GM12878 (cell line): ENCODE measurements at regions not wholly inside any gene's neighbourhood (a gene's known extent, or its start where the extent isn't known, plus 50 kb on each side); places are given as distances from the start of the nearest gene placed in this dataset.

Experiments
- ATAC-seq: fragments of 200-7000 bp; cut with Tn5 transposase; 3 replicates; pipeline ENCODE4 v1.9.1; 2020; ENCODE audit warnings: mild to moderate bottlenecking, moderate library complexity
- BruUV-seq: library from RNA; stranded (reverse); fragments of 400-500 nt; replicated peaks from 2 replicates; lab custom pipeline; 2021; lab: Mats Ljungman, UMichigan
- CTCF ChIA-PET: fragments of 300-600 bp; sonication (Branson Sonifier 250); formaldehyde crosslinking; extraction: SDS; loops from one replicate; lab custom pipeline; 2021; ENCODE audit warnings: inconsistent platforms; lab: Yijun Ruan, JAX
- POLR2A ChIA-PET: fragments of 350-600 bp; formaldehyde crosslinking; extraction: SDS; loops from one replicate; lab custom pipeline; 2021; ENCODE audit warnings: inconsistent platforms; lab: Charles Lee
- RAD21 ChIA-PET: fragments of 300-600 bp; sonication (Branson Sonifier 250); formaldehyde crosslinking; loops from one replicate; lab custom pipeline; 2023; ENCODE audit warnings: antibody characterized with exemption; ENCODE audit not compliant: unreplicated experiment; lab: Charles Lee
- SMC1A ChIA-PET: fragments of 300-600 bp; sonication (Branson Sonifier 250); formaldehyde crosslinking; loops from one replicate; lab custom pipeline; 2023; ENCODE audit not compliant: unreplicated experiment, uncharacterized antibody; lab: Charles Lee
- DNase-seq: peaks from one replicate; pipeline ENCODE4 v3.0.0-alpha.2; 2011; ENCODE audit warnings: low read depth, low spot score
- FAIRE-seq: peaks from 3 replicates; lab custom pipeline; 2011; peaks lifted over from hg19 to GRCh38; lab: Jason Lieb, UNC
- H2AFZ ChIP-seq: 2 replicates; pipeline ENCODE4 v1.6.0; 2011; ENCODE audit warnings: low read depth, low read length, control low read depth; ENCODE audit not compliant: control insufficient read depth
- H3K27ac ChIP-seq: 2 replicates; pipeline ENCODE4 v1.5.1; 2011; ENCODE audit warnings: control low read depth; ENCODE audit not compliant: control insufficient read depth, insufficient read depth
- H3K27me3 ChIP-seq, 2 experiments: replicated peaks in 1 of 2; 2 replicates each; pipeline versions ENCODE4 v1.6.0 to v1.6.1; 2011; ENCODE audit warnings: low read length in 1 of 2; ENCODE audit not compliant: control insufficient read depth in 2 of 2, insufficient read depth in 2 of 2
- H3K36me3 ChIP-seq, 2 experiments: 2 replicates each; pipeline ENCODE4 v1.5.1; 2011; ENCODE audit warnings: low read length in 1 of 2; ENCODE audit not compliant: control insufficient read depth in 2 of 2, insufficient read depth in 2 of 2
- H3K4me1 ChIP-seq: 2 replicates; pipeline ENCODE4 v1.6.1; 2011; ENCODE audit warnings: mild to moderate bottlenecking, low read length, moderate library complexity, mixed read lengths; ENCODE audit not compliant: control insufficient read depth, insufficient read depth
- H3K4me2 ChIP-seq: 2 replicates; pipeline ENCODE4 v1.6.0; 2011; ENCODE audit warnings: control low read depth; ENCODE audit not compliant: control insufficient read depth, insufficient read depth
- H3K4me3 ChIP-seq: fragments of 200-600 bp; sonication (generic); 2 replicates; pipeline ENCODE4 v1.5.1; 2016
- H3K79me2 ChIP-seq: 2 replicates; pipeline ENCODE4 v1.6.0; 2011; ENCODE audit warnings: low read length; ENCODE audit not compliant: control insufficient read depth, insufficient read depth
- H3K9ac ChIP-seq: 2 replicates; pipeline ENCODE4 v1.8.0; 2011; ENCODE audit warnings: low read length, control low read depth, mixed read lengths; ENCODE audit not compliant: control insufficient read depth, insufficient read depth
- H3K9me3 ChIP-seq: replicated peaks from 3 replicates; pipeline ENCODE4 v1.5.1; 2011; ENCODE audit warnings: mild to moderate bottlenecking, low read length; ENCODE audit not compliant: control insufficient read depth, insufficient read depth
- H4K20me1 ChIP-seq: 2 replicates; pipeline ENCODE4 v1.6.0; 2011; ENCODE audit not compliant: control insufficient read depth, insufficient read depth
- BRCA1 ChIP-seq: IDR thresholded peaks from 2 replicates; pipeline ENCODE4 v1.6.1; 2011; ENCODE audit warnings: low read depth, low read length, improper control_type of control experiment
- EED ChIP-seq: sonication (generic); IDR thresholded peaks from 2 replicates; pipeline ENCODE4 v1.6.1; 2016; ENCODE audit warnings: antibody characterized with exemption, low read depth
- EZH2 ChIP-seq: IDR thresholded peaks from 2 replicates; pipeline ENCODE4 v1.6.1; 2012; ENCODE audit warnings: low read depth, mild to moderate bottlenecking, control low read depth, inconsistent platforms, low read length, borderline replicate concordance; ENCODE audit not compliant: control insufficient read depth
- HSF1 ChIP-seq: fragments of 150-350 bp; IDR thresholded peaks from 2 replicates; pipeline ENCODE4 v1.6.1; 2014; ENCODE audit warnings: mild to moderate bottlenecking, low read depth, low read length
- IRF5 ChIP-seq: fragments of 450-650 bp; IDR thresholded peaks from 2 replicates; pipeline ENCODE4 v1.6.1; 2017; ENCODE audit warnings: borderline replicate concordance
- MLLT1 ChIP-seq: fragments of 450-650 bp; IDR thresholded peaks from 2 replicates; pipeline ENCODE4 v1.6.1; 2016; ENCODE audit warnings: mild to moderate bottlenecking
- POLR2AphosphoS5 ChIP-seq: IDR thresholded peaks from 2 replicates; pipeline ENCODE4 v1.6.1; 2011; ENCODE audit warnings: mild to moderate bottlenecking, low read length, inconsistent platforms
- RELA ChIP-seq: fragments of 450-650 bp; IDR thresholded peaks from 2 replicates; pipeline ENCODE4 v1.8.0; 2014; ENCODE audit warnings: borderline replicate concordance; ENCODE audit not compliant: partially characterized antibody
- RFX5 ChIP-seq: IDR thresholded peaks from 2 replicates; pipeline ENCODE4 v1.6.1; 2011; ENCODE audit warnings: low read depth, low read length, improper control_type of control experiment
- STAT1 ChIP-seq: fragments of 450-650 bp; conservative IDR thresholded peaks from 2 replicates; pipeline ENCODE4 v1.6.1; 2014; ENCODE audit warnings: antibody characterized with exemption, mild to moderate bottlenecking
- WRNIP1 ChIP-seq: IDR thresholded peaks from 2 replicates; pipeline ENCODE4 v1.6.1; 2011; ENCODE audit warnings: low read depth, low read length, improper control_type of control experiment, borderline replicate concordance
- ZBTB40 ChIP-seq: fragments of 450-650 bp; IDR thresholded peaks from 2 replicates; pipeline ENCODE4 v1.6.1; 2016; ENCODE audit warnings: mild to moderate bottlenecking, moderate library complexity, borderline replicate concordance
- WGBS: methylation state at CpG from one replicate; pipeline ENCODE4 v1.1.6; 2016; ENCODE audit warnings: low lambda C conversion rate; ENCODE audit not compliant: insufficient replicate concordance, insufficient coverage; ENCODE audit errors: missing lambda C conversion rate; 5-methylcytosine and 5-hydroxymethylcytosine counted together
- in situ Hi-C: fragments of 300-500 bp; cut with MboI; formaldehyde crosslinking; loops from 9 replicates; pipeline ENCODE4 v1.14.3; 2018; ENCODE audit warnings: mixed read lengths
- intact Hi-C: fragments of 100-400 bp; cut with micrococcal nuclease; formaldehyde crosslinking; loops from one replicate; pipeline ENCODE4 v1.14.2; 2022; ENCODE audit not compliant: unreplicated experiment

GRCh38 chr3:78178740-78179363 is 1139.0 kb downstream of the ROBO2 start (continued):
- no peak for TF ChIP-seq HSF1
- TF ChIP-seq RELA = no peak

- Histone ChIP-seq H3K27me3 (no peaks in the 10 kb centered on the region), H3K79me2 (no peaks in the 10 kb centered on the region), H2AFZ (no peak overlapping the region), H3K9me3 (no peaks in the 10 kb centered on the region), H3K36me3 (no peaks in the 10 kb centered on the region), H3K9ac (no peak overlapping the region), H3K4me3 (no peak overlapping the region), H4K20me1 (no peaks in the 10 kb centered on the region), H3K27ac (no peak overlapping the region), H3K4me1 (no peaks in the 10 kb centered on the region), H3K4me2 (no peak overlapping the region)
- intact Hi-C loops (no loop called here), in situ Hi-C loops (no loop called here)
- FAIRE-seq (no peak), ATAC-seq (no peak), DNase-seq (no peak)
- RAD21 ChIA-PET = no interaction called here
- WGBS = 55% methylated on average over 7 of the region's 7 CpGs
- SMC1A ChIA-PET = interaction anchor here (0.8 kb wide), 1 partner anchor 30 kb away, joined by 3 read pairs; no protein-coding TSS in a partner anchor
- CTCF ChIA-PET = no interaction called here
- BruUV-seq = no TSS peak
- POLR2A ChIA-PET = no interaction called here
- no peak for TF ChIP-seq STAT1
- TF ChIP-seq MLLT1 = no peak
- TF ChIP-seq EED = no peak
- TF ChIP-seq POLR2AphosphoS5 = no peak
- TF ChIP-seq WRNIP1 = no peak
- no peak for TF ChIP-seq IRF5
- no peak for TF ChIP-seq RFX5
- TF ChIP-seq EZH2 = no peak
- no peak for TF ChIP-seq ZBTB40
- TF ChIP-seq BRCA1 = no peak
These were observed 1144.2 kb downstream of the ROBO2 start for GRCh38 chr3:78183906-78184599.
